ENCODE measurements at regions not wholly inside any gene's neighbourhood (a gene's known extent, or its start where the extent isn't known, plus 50 kb on each side); places are given as distances from the start of the nearest gene placed in this dataset.

GRCh38 chr2:220356076-220356475, 728.6 kb downstream of the SLC4A3 start:
- Histone ChIP-seq H3K27ac (no peak overlapping the region), H3K4me3 (no peak overlapping the region), H3K27me3 (no peaks in the 10 kb centered on the region), H3K9me3 (no peaks in the 10 kb centered on the region), H3K36me3 (no peaks in the 10 kb centered on the region), H3K4me1 (ENCODE audit: insufficient read depth) (no peaks in the 10 kb centered on the region)
- intact Hi-C loops (cut with DNase I), result no loop called here
- DNase-seq, result no peak
- TF ChIP-seq POLR2A (IDR thresholded peaks at IDR 0.05) (no peak), EP300 (IDR thresholded peaks at IDR 0.05) (no peak), CTCF (IDR thresholded peaks at IDR 0.05) (no peak)
- 30 to 45% (median 39%) methylated on average over 1 of the region's 1 CpG for WGBS, 3 donors

- TF ChIP-seq POLR2A (IDR thresholded peaks at IDR 0.05), result no peak
- TF ChIP-seq EP300 (IDR thresholded peaks at IDR 0.05), result no peak
- TF ChIP-seq CTCF (IDR thresholded peaks at IDR 0.05), result no peak
Measured at GRCh38 chr2:220365023-220365422, 737.6 kb downstream of the SLC4A3 start.

GRCh38 chr2:220366765-220367164, 739.3 kb downstream of the SLC4A3 start:
- Histone ChIP-seq H3K27me3 (no peaks in the 10 kb centered on the region), H3K9me3 (no peaks in the 10 kb centered on the region), H3K36me3 (no peaks in the 10 kb centered on the region), H3K4me1 (ENCODE audit: insufficient read depth) (no peaks in the 10 kb centered on the region), H3K4me3 (no peak overlapping the region), H3K27ac (no peak overlapping the region)
- DNase-seq, result no peak
- TF ChIP-seq POLR2A (IDR thresholded peaks at IDR 0.05), result no peak
- TF ChIP-seq EP300 (IDR thresholded peaks at IDR 0.05), result no peak
- no peak for TF ChIP-seq CTCF (IDR thresholded peaks at IDR 0.05)
- 85 to 96% (median 95%) methylated on average over 1 of the region's 1 CpG for WGBS, 3 donors
- intact Hi-C loops (cut with DNase I), result no loop called here

More at GRCh38 chr2:220365023-220365422, 737.6 kb downstream of the SLC4A3 start:
- Histone ChIP-seq H3K27me3 (no peaks in the 10 kb centered on the region), H3K36me3 (no peaks in the 10 kb centered on the region), H3K4me1 (ENCODE audit: insufficient read depth) (no peaks in the 10 kb centered on the region), H3K4me3 (no peak overlapping the region), H3K27ac (no peak overlapping the region), H3K9me3 (no peaks in the 10 kb centered on the region)
- no peak for DNase-seq
- intact Hi-C loops (cut with DNase I), result no loop called here
- 70 to 78% (median 72%) methylated on average over 2 of the region's 2 CpGs for WGBS, 3 donors

GRCh38 chr2:220370764-220371163, 743.3 kb downstream of the SLC4A3 start:
- Histone ChIP-seq H3K9me3 (no peaks in the 10 kb centered on the region), H3K4me3 (no peak overlapping the region), H3K27ac (no peak overlapping the region), H3K27me3 (no peaks in the 10 kb centered on the region), H3K36me3 (no peaks in the 10 kb centered on the region), H3K4me1 (ENCODE audit: insufficient read depth) (no peaks in the 10 kb centered on the region)
- TF ChIP-seq POLR2A (IDR thresholded peaks at IDR 0.05) (no peak), CTCF (IDR thresholded peaks at IDR 0.05) (no peak), EP300 (IDR thresholded peaks at IDR 0.05) (no peak)
- DNase-seq, result no peak
- intact Hi-C loops (cut with DNase I), result no loop called here

- DNase-seq, result no peak
- Histone ChIP-seq H3K27ac (no peak overlapping the region), H3K4me1 (ENCODE audit: insufficient read depth) (no peaks in the 10 kb centered on the region), H3K27me3 (no peaks in the 10 kb centered on the region), H3K4me3 (no peak overlapping the region), H3K9me3 (no peaks in the 10 kb centered on the region), H3K36me3 (no peaks in the 10 kb centered on the region)
- TF ChIP-seq CTCF (IDR thresholded peaks at IDR 0.05) (no peak), POLR2A (IDR thresholded peaks at IDR 0.05) (no peak)
- 25 to 56% (median 28%) methylated on average over 2 of the region's 2 CpGs for WGBS, 3 donors
- intact Hi-C loops (cut with DNase I), result no loop called here
Measured at GRCh38 chr2:220371211-220371610, 743.8 kb downstream of the SLC4A3 start.
